H9 (cell line): ENCODE measurements at regions not wholly inside any gene's neighbourhood (a gene's known extent, or its start where the extent isn't known, plus 50 kb on each side); places are given as distances from the start of the nearest gene placed in this dataset.

ENCODE experiments used
- DNase-seq: peaks from one replicate; pipeline ENCODE4 v3.0.0-alpha.2; 2017
- H2AFZ ChIP-seq: one replicate; pipeline ENCODE4 v1.6.1; 2013; ENCODE audit warnings: mild to moderate bottlenecking, low read length, control low read depth, moderate library complexity
- H2AK5ac ChIP-seq: 2 replicates; pipeline ENCODE4 v1.6.1; 2013; ENCODE audit warnings: low read length, control low read depth, mixed read lengths; ENCODE audit not compliant: insufficient read length
- H2BK120ac ChIP-seq: one replicate; pipeline ENCODE4 v1.6.1; 2013; ENCODE audit warnings: low read depth, mild to moderate bottlenecking, low read length, control low read depth, inconsistent platforms; ENCODE audit not compliant: poor library complexity, severe bottlenecking
- H2BK12ac ChIP-seq: 2 replicates; pipeline ENCODE4 v1.6.1; 2013; ENCODE audit warnings: low read length, control low read depth, mixed read lengths, low read depth; ENCODE audit not compliant: insufficient read length
- H2BK15ac ChIP-seq: 2 replicates; pipeline ENCODE4 v1.6.1; 2013; ENCODE audit warnings: low read depth, low read length, control low read depth
- H2BK20ac ChIP-seq: one replicate; pipeline ENCODE4 v1.6.1; 2013; ENCODE audit warnings: low read depth, mild to moderate bottlenecking, low read length, control low read depth, inconsistent platforms; ENCODE audit not compliant: poor library complexity, severe bottlenecking
- H2BK5ac ChIP-seq: 2 replicates; pipeline ENCODE4 v1.6.1; 2013; ENCODE audit warnings: low read length, control low read depth, mixed read lengths; ENCODE audit not compliant: insufficient read length
- H3K14ac ChIP-seq: 2 replicates; pipeline ENCODE4 v1.6.1; 2013; ENCODE audit warnings: low read length, control low read depth; ENCODE audit not compliant: insufficient read depth
- H3K18ac ChIP-seq: 2 replicates; pipeline ENCODE4 v1.6.1; 2013; ENCODE audit warnings: low read depth, mild to moderate bottlenecking, mixed read lengths, low read length, control low read depth; ENCODE audit not compliant: insufficient read length
- H3K23ac ChIP-seq: 2 replicates; pipeline ENCODE4 v1.6.1; 2013; ENCODE audit warnings: low read length, control low read depth, mixed read lengths, low read depth; ENCODE audit not compliant: insufficient read length
- H3K23me2 ChIP-seq: 2 replicates; pipeline ENCODE4 v1.6.1; 2013; ENCODE audit warnings: low read depth, mild to moderate bottlenecking, mixed read lengths, low read length, control low read depth; ENCODE audit not compliant: insufficient read length, poor library complexity, severe bottlenecking
- H3K27ac ChIP-seq: 2 replicates; pipeline ENCODE4 v1.5.1; 2013; ENCODE audit warnings: low read length, control low read depth, mixed read lengths, low read depth; ENCODE audit not compliant: insufficient read length
- H3K27me3 ChIP-seq: 2 replicates; pipeline ENCODE4 v1.6.1; 2013; ENCODE audit warnings: low read length, control low read depth, inconsistent platforms; ENCODE audit not compliant: insufficient read depth
- H3K4ac ChIP-seq: 2 replicates; pipeline ENCODE4 v1.6.1; 2013; ENCODE audit warnings: low read depth, mild to moderate bottlenecking, control low read depth, inconsistent platforms, low read length, moderate library complexity
- H3K4me1 ChIP-seq: 2 replicates; pipeline ENCODE4 v1.6.1; 2013; ENCODE audit warnings: low read length, control low read depth, inconsistent platforms; ENCODE audit not compliant: insufficient read depth
- H3K4me2 ChIP-seq: 2 replicates; pipeline ENCODE4 v1.6.1; 2013; ENCODE audit warnings: low read length, control low read depth, mixed read lengths; ENCODE audit not compliant: insufficient read length, insufficient read depth
- H3K56ac ChIP-seq: 2 replicates; pipeline ENCODE4 v1.6.1; 2013; ENCODE audit warnings: low read depth, mild to moderate bottlenecking, mixed read lengths, low read length, control low read depth; ENCODE audit not compliant: insufficient read length
- H3K79me1 ChIP-seq: 2 replicates; pipeline ENCODE4 v1.6.1; 2013; ENCODE audit warnings: low read depth, mild to moderate bottlenecking, moderate library complexity, low read length, control low read depth, inconsistent platforms; ENCODE audit not compliant: insufficient read depth, poor library complexity, severe bottlenecking
- H3K79me2 ChIP-seq: 2 replicates; pipeline ENCODE4 v1.6.1; 2013; ENCODE audit warnings: low read length, control low read depth, inconsistent platforms; ENCODE audit not compliant: insufficient read depth
- H3K9ac ChIP-seq: 2 replicates; pipeline ENCODE4 v1.6.1; 2013; ENCODE audit warnings: low read length, control low read depth, mixed read lengths; ENCODE audit not compliant: insufficient read length; ENCODE audit errors: extremely low read depth
- H3K9me3 ChIP-seq: one replicate; pipeline ENCODE4 v1.6.1; 2013; ENCODE audit warnings: low read depth, low read length, inconsistent platforms; ENCODE audit not compliant: control insufficient read depth
- H3T11ph ChIP-seq: one replicate; pipeline ENCODE4 v1.6.1; 2013; ENCODE audit warnings: mild to moderate bottlenecking, low read length, control low read depth, inconsistent platforms
- H4K20me1 ChIP-seq: one replicate; pipeline ENCODE4 v1.6.1; 2013; ENCODE audit not compliant: control insufficient read depth, insufficient read length, insufficient read depth
- H4K5ac ChIP-seq: 2 replicates; pipeline ENCODE4 v1.6.1; 2013; ENCODE audit warnings: low read depth, mild to moderate bottlenecking, mixed read lengths, low read length, control low read depth; ENCODE audit not compliant: insufficient read length
- H4K8ac ChIP-seq: replicated peaks from 2 replicates; pipeline ENCODE4 v1.6.1; 2013; ENCODE audit warnings: low read length, control low read depth, mixed read lengths, low read depth; ENCODE audit not compliant: insufficient read length
- H4K91ac ChIP-seq: 2 replicates; pipeline ENCODE4 v1.6.1; 2013; ENCODE audit warnings: low read depth, mild to moderate bottlenecking, moderate library complexity, mixed read lengths, low read length, control low read depth; ENCODE audit not compliant: insufficient read length
- H3K27ac Mint-ChIP-seq, 3 experiments: 2 replicates in 2 of 3; 3 replicates in 1 of 3; pipeline ENCODE4 v1.8.0; 2020 to 2021; ENCODE audit warnings: mixed read lengths in 3 of 3, mild to moderate bottlenecking in 1 of 3, moderate library complexity in 1 of 3
- H3K27me3 Mint-ChIP-seq: 2 replicates; pipeline ENCODE4 v1.8.0; 2021; ENCODE audit warnings: low read depth, mild to moderate bottlenecking, moderate library complexity, mixed read lengths
- H3K36me3 Mint-ChIP-seq, 3 experiments: 2 replicates in 2 of 3; 3 replicates in 1 of 3; pipeline ENCODE4 v1.8.0; 2020 to 2021; ENCODE audit warnings: low read depth in 3 of 3, mixed read lengths in 3 of 3; ENCODE audit not compliant: insufficient read depth in 1 of 3
- H3K4me1 Mint-ChIP-seq, 2 experiments: 2 replicates each; pipeline ENCODE4 v1.8.0; 2020; ENCODE audit warnings: mixed read lengths in 2 of 2
- H3K4me3 Mint-ChIP-seq, 2 experiments: 2 replicates in 1 of 2; 3 replicates in 1 of 2; pipeline ENCODE4 v1.8.0; 2020 to 2021; ENCODE audit warnings: mild to moderate bottlenecking in 2 of 2, mixed read lengths in 2 of 2, moderate library complexity in 1 of 2
- H3K9me3 Mint-ChIP-seq, 2 experiments: 2 replicates in 1 of 2; 3 replicates in 1 of 2; pipeline ENCODE4 v1.8.0; 2020; ENCODE audit warnings: mild to moderate bottlenecking in 2 of 2, mixed read lengths in 2 of 2, moderate library complexity in 1 of 2
- CTCF ChIP-seq: fragments of 200-600 bp; sonication (generic); conservative IDR thresholded peaks from 3 replicates; pipeline ENCODE4 v1.8.0; 2021; ENCODE audit warnings: antibody characterized with exemption, mild to moderate bottlenecking
- WGBS: extraction: QIAGEN DNeasy Blood & Tissue Kit; methylation state at CpG from one replicate; pipeline ENCODE4 v1.1.7; 2013; ENCODE audit warnings: missing lambda C conversion rate, low lambda C conversion rate, mixed read lengths; ENCODE audit not compliant: insufficient read length; ENCODE audit errors: extremely low coverage; 5-methylcytosine and 5-hydroxymethylcytosine counted together

DNA sequence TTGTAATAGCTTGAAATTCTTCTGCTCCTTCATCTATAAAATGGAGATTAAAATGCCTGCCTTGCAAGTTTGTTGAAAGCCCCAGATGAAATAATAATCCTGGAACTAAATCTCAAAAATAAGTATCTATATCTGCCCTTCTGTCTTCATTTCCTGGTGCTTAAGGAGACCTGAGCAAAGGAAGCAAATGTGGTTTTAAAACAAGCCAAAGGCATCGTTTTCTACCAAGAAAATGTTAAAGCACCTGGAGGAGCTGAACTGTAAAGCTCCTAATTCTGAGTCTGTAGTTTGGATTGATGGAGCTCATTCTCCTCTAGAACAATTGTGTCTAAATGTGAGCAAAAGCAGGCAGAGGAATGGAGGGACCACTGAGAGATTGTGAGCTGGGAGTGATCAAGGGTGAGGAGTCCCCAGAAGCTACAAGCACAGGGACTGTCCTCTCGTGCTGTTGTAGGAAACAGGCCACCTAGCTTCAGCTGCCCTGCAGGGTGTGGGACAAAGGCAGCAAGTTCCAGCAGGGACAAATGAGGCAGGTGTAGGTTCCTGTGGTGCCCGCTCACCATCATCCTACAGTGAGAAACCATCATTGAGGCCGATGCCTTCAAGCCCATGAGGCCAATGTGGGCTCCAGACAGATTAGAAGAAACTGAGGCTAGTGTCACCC, 420.7 kb upstream of the TRIB2 start:
- Histone ChIP-seq H3T11ph (no peak overlapping the region), H3K56ac (no peak overlapping the region), H4K8ac (no peak overlapping the region), H2BK120ac (no peak overlapping the region), H2AK5ac (no peak overlapping the region), H3K23ac (no peak overlapping the region), H3K23me2 (no peaks in the 10 kb centered on the region), H2BK20ac (no peak overlapping the region), H3K79me2 (no peaks in the 10 kb centered on the region), H3K18ac (no peak overlapping the region), H2BK15ac (no peak overlapping the region), H3K4ac (no peak overlapping the region), H3K9ac (no peak overlapping the region), H2AFZ (no peak overlapping the region), H3K4me1 (no peaks in the 10 kb centered on the region), H2BK12ac (no peak overlapping the region), H4K91ac (no peak overlapping the region), H3K14ac (no peak overlapping the region; the same call in 1 of the 2 replicates), H3K27me3 (no peaks in the 10 kb centered on the region), H3K27ac (no peak overlapping the region), H4K20me1 (no peaks in the 10 kb centered on the region), H4K5ac (no peak overlapping the region), H3K9me3 (no peaks in the 10 kb centered on the region), H2BK5ac (no peak overlapping the region), H3K4me2 (no peak overlapping the region), H3K79me1 (no peaks in the 10 kb centered on the region)
- no peaks in the 10 kb centered on the region for H3K27me3 Mint-ChIP-seq
- H3K4me3 Mint-ChIP-seq: no peak overlapping the region
- H3K9me3 Mint-ChIP-seq: no peaks in the 10 kb centered on the region; a peak in 1 of 5 replicates
- TF ChIP-seq CTCF: no peak
- no peaks in the 10 kb centered on the region; a peak in 1 of 7 replicates for H3K36me3 Mint-ChIP-seq
- no peaks in the 10 kb centered on the region for H3K4me1 Mint-ChIP-seq
- no peak overlapping the region for H3K27ac Mint-ChIP-seq
- no peak for DNase-seq
- no CpG with 5 or more reads among the region's 4 CpGs for WGBS
